ENCODE measurements at regions not wholly inside any gene's neighbourhood (a gene's known extent, or its start where the extent isn't known, plus 50 kb on each side); places are given as distances from the start of the nearest gene placed in this dataset.

- intact Hi-C loops (cut with micrococcal nuclease; ENCODE audit: unreplicated experiment) = no loop called here
- no peaks in the 10 kb centered on the region for H4K20me1 ChIP-seq (ENCODE audit: insufficient read depth)
- DNase-seq = no peak
- no peak overlapping the region for H3K27ac ChIP-seq
- H2AFZ ChIP-seq = no peak overlapping the region
- TF ChIP-seq CTCF (conservative IDR thresholded peaks at IDR 0.05) (no peak), EZH2 (IDR thresholded peaks at IDR 0.05; ENCODE audit: low read depth) (no peak)
- H3K4me1 ChIP-seq (replicated peaks; ENCODE audit: insufficient read depth) = no peaks in the 10 kb centered on the region
- H3K36me3 ChIP-seq (ENCODE audit: low read depth) = no peaks in the 10 kb centered on the region
- H3K9me3 ChIP-seq (ENCODE audit: insufficient read depth, low read depth) = no peaks in the 10 kb centered on the region
- H3K79me2 ChIP-seq (ENCODE audit: low read depth) = no peaks in the 10 kb centered on the region
- H3K27me3 ChIP-seq (ENCODE audit: insufficient read depth, low read depth) = no peaks in the 10 kb centered on the region
- H3F3A ChIP-seq (ENCODE audit: insufficient read depth, low read depth) = no peaks in the 10 kb centered on the region
- H3K9me2 ChIP-seq (ENCODE audit: insufficient read depth) = no peaks in the 10 kb centered on the region; the same call in 1 of the 2 replicates
- ChIA-PET POLR2A (ENCODE audit: unreplicated experiment) (no interaction called here), CTCF (no interaction called here)
- H3K4me2 ChIP-seq = no peak overlapping the region
- no peak overlapping the region for H3K4me3 ChIP-seq
- BruUV-seq (replicated peaks) = no TSS peak
Observed at GRCh38 chr1:106944721-106945120, 111.8 kb upstream of the PRMT6 start.

GRCh38 chr1:106952776-106953175 lies 103.7 kb upstream of the PRMT6 start:
- no peak overlapping the region for H3K27ac ChIP-seq
- no peaks in the 10 kb centered on the region for H3K4me1 ChIP-seq (replicated peaks; ENCODE audit: insufficient read depth)
- 0 out of 2 replicates have a peak, but pooled peaks cover 3% of the 10 kb centered on the region for H3K27me3 ChIP-seq (ENCODE audit: insufficient read depth, low read depth)
- ChIA-PET POLR2A (ENCODE audit: unreplicated experiment) (no interaction called here), CTCF (no interaction called here)
- intact Hi-C loops (cut with micrococcal nuclease; ENCODE audit: unreplicated experiment) = no loop called here
- H3K9me2 ChIP-seq (ENCODE audit: insufficient read depth) = no peaks in the 10 kb centered on the region
- no peaks in the 10 kb centered on the region for H3K9me3 ChIP-seq (ENCODE audit: insufficient read depth, low read depth)
- H4K20me1 ChIP-seq (ENCODE audit: insufficient read depth) = no peaks in the 10 kb centered on the region
- TF ChIP-seq EZH2 (IDR thresholded peaks at IDR 0.05; ENCODE audit: low read depth) (no peak), CTCF (conservative IDR thresholded peaks at IDR 0.05) (no peak)
- H3K4me2 ChIP-seq = no peak overlapping the region
- BruUV-seq (replicated peaks) = no TSS peak
- no peaks in the 10 kb centered on the region for H3K36me3 ChIP-seq (ENCODE audit: low read depth)
- no peak for DNase-seq
- H2AFZ ChIP-seq = no peak overlapping the region
- no peaks in the 10 kb centered on the region for H3K79me2 ChIP-seq (ENCODE audit: low read depth)
- H3K4me3 ChIP-seq = no peak overlapping the region
- H3F3A ChIP-seq (ENCODE audit: insufficient read depth, low read depth) = no peaks in the 10 kb centered on the region

- TF ChIP-seq CTCF (conservative IDR thresholded peaks at IDR 0.05) = no peak
- no peak for TF ChIP-seq EZH2 (IDR thresholded peaks at IDR 0.05; ENCODE audit: low read depth)
- intact Hi-C loops (cut with micrococcal nuclease; ENCODE audit: unreplicated experiment) = no loop called here
- CTCF ChIA-PET = no interaction called here
Observed at GRCh38 chr1:106954661-106955229, 101.7 kb upstream of the PRMT6 start.

More at GRCh38 chr1:106954661-106955229, 101.7 kb upstream of the PRMT6 start:
- Histone ChIP-seq H3K9me3 (ENCODE audit: insufficient read depth, low read depth) (no peaks in the 10 kb centered on the region), H3F3A (ENCODE audit: insufficient read depth, low read depth) (no peaks in the 10 kb centered on the region), H3K79me2 (ENCODE audit: low read depth) (no peaks in the 10 kb centered on the region), H3K4me1 (replicated peaks; ENCODE audit: insufficient read depth) (no peaks in the 10 kb centered on the region), H3K27me3 (ENCODE audit: insufficient read depth, low read depth) (0 out of 2 replicates have a peak, but pooled peaks cover 3% of the 10 kb centered on the region), H3K4me2 (no peak overlapping the region), H3K36me3 (ENCODE audit: low read depth) (no peaks in the 10 kb centered on the region), H2AFZ (no peak overlapping the region), H4K20me1 (ENCODE audit: insufficient read depth) (no peaks in the 10 kb centered on the region), H3K9me2 (ENCODE audit: insufficient read depth) (no peaks in the 10 kb centered on the region), H3K27ac (no peak overlapping the region), H3K4me3 (no peak overlapping the region)
- POLR2A ChIA-PET (ENCODE audit: unreplicated experiment) = no interaction called here
- DNase-seq = no peak
- BruUV-seq (replicated peaks) = no TSS peak

Measured in PC-9 (cell line).